ENCODE measurements at regions not wholly inside any gene's neighbourhood (a gene's known extent, or its start where the extent isn't known, plus 50 kb on each side); places are given as distances from the start of the nearest gene placed in this dataset.

DNA sequence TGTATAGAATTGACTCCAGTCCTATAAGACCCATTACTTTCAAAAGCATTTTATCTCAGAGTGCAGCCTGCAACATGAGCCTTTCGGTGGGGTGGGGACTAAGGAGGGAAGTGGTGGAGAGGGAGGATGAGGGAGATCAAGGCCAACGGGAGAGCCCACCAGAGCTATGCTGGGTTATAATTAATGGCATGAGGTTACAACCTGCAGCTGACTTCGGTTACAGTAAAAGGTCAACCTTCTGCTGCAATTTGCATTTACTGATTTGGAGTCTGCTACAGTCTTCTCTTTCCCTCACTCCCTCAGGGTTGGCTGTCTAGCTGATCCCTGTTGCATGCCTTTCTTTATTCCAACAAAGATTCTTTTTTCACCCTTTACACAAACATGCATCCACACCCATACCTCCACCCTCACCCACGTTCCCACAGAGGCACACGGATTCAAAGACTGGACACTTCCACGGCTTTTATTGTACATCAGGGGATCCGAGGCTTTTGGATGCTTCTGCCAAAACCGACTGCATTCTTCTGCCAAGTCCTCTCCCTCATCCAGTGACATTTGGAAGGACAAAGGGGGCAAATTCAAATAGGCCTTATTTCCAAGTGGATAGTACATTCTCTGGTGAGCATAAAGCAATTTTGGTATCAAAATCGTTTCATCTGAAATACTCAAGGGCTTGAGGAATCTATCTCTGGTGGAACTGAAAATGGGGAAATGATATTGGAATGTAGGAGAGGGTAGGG is 381.2 kb downstream of the NFIB start:
- TF ChIP-seq, protein P1, sequence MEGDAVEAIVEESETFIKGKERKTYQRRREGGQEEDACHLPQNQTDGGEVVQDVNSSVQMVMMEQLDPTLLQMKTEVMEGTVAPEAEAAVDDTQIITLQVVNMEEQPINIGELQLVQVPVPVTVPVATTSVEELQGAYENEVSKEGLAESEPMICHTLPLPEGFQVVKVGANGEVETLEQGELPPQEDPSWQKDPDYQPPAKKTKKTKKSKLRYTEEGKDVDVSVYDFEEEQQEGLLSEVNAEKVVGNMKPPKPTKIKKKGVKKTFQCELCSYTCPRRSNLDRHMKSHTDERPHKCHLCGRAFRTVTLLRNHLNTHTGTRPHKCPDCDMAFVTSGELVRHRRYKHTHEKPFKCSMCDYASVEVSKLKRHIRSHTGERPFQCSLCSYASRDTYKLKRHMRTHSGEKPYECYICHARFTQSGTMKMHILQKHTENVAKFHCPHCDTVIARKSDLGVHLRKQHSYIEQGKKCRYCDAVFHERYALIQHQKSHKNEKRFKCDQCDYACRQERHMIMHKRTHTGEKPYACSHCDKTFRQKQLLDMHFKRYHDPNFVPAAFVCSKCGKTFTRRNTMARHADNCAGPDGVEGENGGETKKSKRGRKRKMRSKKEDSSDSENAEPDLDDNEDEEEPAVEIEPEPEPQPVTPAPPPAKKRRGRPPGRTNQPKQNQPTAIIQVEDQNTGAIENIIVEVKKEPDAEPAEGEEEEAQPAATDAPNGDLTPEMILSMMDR (IDR thresholded peaks at IDR 0.05; ENCODE audit: insufficient read depth, low read length, poor library complexity, severe bottlenecking): no peak
- H3K36me3 ChIP-seq (ENCODE audit: control insufficient read depth, insufficient read depth, low read length): no peaks in the 10 kb centered on the region
- no peaks in the 10 kb centered on the region for H3K27me3 ChIP-seq (replicated peaks; ENCODE audit: control insufficient read depth, insufficient read depth, low read length)
- no peak for DNase-seq (ENCODE audit: extremely low read depth, insufficient read length)
- no peak overlapping the region for H3K4me3 ChIP-seq (replicated peaks; ENCODE audit: low read depth, low read length)

- TF ChIP-seq, protein P1 (IDR thresholded peaks at IDR 0.05; ENCODE audit: insufficient read depth, low read length, poor library complexity, severe bottlenecking): no peak
- no peaks in the 10 kb centered on the region for H3K27me3 ChIP-seq (replicated peaks; ENCODE audit: control insufficient read depth, insufficient read depth, low read length)
- DNase-seq (ENCODE audit: extremely low read depth, insufficient read length): no peak
- no peaks in the 10 kb centered on the region for H3K36me3 ChIP-seq (ENCODE audit: control insufficient read depth, insufficient read depth, low read length)
- H3K4me3 ChIP-seq (replicated peaks; ENCODE audit: low read depth, low read length): no peak overlapping the region
Measured at GRCh38 chr9:13929013-13929412, 384.9 kb downstream of the NFIB start.

DNA sequence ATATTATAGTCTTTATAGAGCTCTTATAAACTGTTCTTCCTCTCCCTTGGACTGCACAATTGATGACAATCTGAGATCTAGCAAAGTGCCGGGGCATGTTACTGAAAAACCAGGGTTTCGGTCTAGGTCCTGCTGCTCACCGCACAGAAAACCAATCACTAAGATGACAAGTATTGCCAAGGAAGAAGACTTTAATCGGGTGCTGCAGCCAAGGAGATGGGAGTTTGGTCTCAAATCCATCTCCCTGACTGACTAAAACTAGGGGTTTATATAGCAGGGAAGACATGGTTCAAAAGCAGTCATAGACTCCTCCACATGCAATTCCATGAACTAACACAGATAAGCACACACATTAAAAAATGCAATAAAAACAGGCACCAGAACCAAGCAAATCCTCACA is 390.6 kb downstream of the NFIB start:
- Histone ChIP-seq H3K4me3 (replicated peaks; ENCODE audit: low read depth, low read length) (no peak overlapping the region), H3K36me3 (ENCODE audit: control insufficient read depth, insufficient read depth, low read length) (no peaks in the 10 kb centered on the region), H3K27me3 (replicated peaks; ENCODE audit: control insufficient read depth, insufficient read depth, low read length) (no peaks in the 10 kb centered on the region)
- TF ChIP-seq, protein P1 (IDR thresholded peaks at IDR 0.05; ENCODE audit: insufficient read depth, low read length, poor library complexity, severe bottlenecking): no peak
- no peak for DNase-seq (ENCODE audit: extremely low read depth, insufficient read length)

- TF ChIP-seq, protein P1 (IDR thresholded peaks at IDR 0.05; ENCODE audit: insufficient read depth, low read length, poor library complexity, severe bottlenecking): no peak
- DNase-seq (ENCODE audit: extremely low read depth, insufficient read length): no peak
- Histone ChIP-seq H3K27me3 (replicated peaks; ENCODE audit: control insufficient read depth, insufficient read depth, low read length) (no peaks in the 10 kb centered on the region), H3K36me3 (ENCODE audit: control insufficient read depth, insufficient read depth, low read length) (no peaks in the 10 kb centered on the region), H3K4me3 (replicated peaks; ENCODE audit: low read depth, low read length) (no peak overlapping the region)
Measured at GRCh38 chr9:13920557-13920956, 393.4 kb downstream of the NFIB start.

DNA sequence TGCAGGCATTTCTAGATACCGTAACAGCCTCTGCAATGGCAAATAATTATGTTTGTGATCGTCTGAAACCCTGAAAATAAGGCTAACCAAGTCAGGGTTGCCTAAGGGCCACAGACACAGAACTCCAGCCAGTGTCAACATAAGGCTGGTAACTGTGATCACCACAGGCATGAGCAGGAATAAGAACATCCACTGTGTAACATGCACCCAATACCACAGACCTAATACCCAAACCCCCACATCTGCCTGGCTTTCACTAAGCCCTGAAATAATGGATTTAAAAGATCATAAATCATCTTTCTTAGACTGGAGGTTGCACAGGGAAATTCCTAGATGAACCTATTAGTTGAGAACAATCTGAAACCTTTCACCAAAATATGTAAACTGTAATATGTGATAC is 394.5 kb downstream of the NFIB start:
- no peak overlapping the region for H3K4me3 ChIP-seq (replicated peaks; ENCODE audit: low read depth, low read length)
- no peaks in the 10 kb centered on the region for H3K36me3 ChIP-seq (ENCODE audit: control insufficient read depth, insufficient read depth, low read length)
- TF ChIP-seq, protein P1 (IDR thresholded peaks at IDR 0.05; ENCODE audit: insufficient read depth, low read length, poor library complexity, severe bottlenecking): no peak
- no peak for DNase-seq (ENCODE audit: extremely low read depth, insufficient read length)
- H3K27me3 ChIP-seq (replicated peaks; ENCODE audit: control insufficient read depth, insufficient read depth, low read length): no peaks in the 10 kb centered on the region

GRCh38 chr9:13917534-13917933 is 396.4 kb downstream of the NFIB start:
- Histone ChIP-seq H3K4me3 (replicated peaks; ENCODE audit: low read depth, low read length) (no peak overlapping the region), H3K27me3 (replicated peaks; ENCODE audit: control insufficient read depth, insufficient read depth, low read length) (no peaks in the 10 kb centered on the region), H3K36me3 (ENCODE audit: control insufficient read depth, insufficient read depth, low read length) (no peaks in the 10 kb centered on the region)
- TF ChIP-seq, protein P1 (IDR thresholded peaks at IDR 0.05; ENCODE audit: insufficient read depth, low read length, poor library complexity, severe bottlenecking): no peak
- no peak for DNase-seq (ENCODE audit: extremely low read depth, insufficient read length)
